NCI-H345 treated with DMSO at 0.1 percent for 48 hours (cell line): ENCODE measurements at regions not wholly inside any gene's neighbourhood (a gene's known extent, or its start where the extent isn't known, plus 50 kb on each side); places are given as distances from the start of the nearest gene placed in this dataset.
A peak's percentile ranks its signal among the peaks of the same experiment; 100 is the strongest.
"Not testable (repeated sequence)": the region's sequence is repeated elsewhere in the genome, so short reads cannot be mapped to it uniquely, and the experiment has no call there.

ENCODE experiments used
- DNase-seq: peaks from one replicate; lab custom pipeline; 2025; ENCODE audit not compliant: unreplicated experiment; lab: John Stamatoyannopoulos, UW

DNA sequence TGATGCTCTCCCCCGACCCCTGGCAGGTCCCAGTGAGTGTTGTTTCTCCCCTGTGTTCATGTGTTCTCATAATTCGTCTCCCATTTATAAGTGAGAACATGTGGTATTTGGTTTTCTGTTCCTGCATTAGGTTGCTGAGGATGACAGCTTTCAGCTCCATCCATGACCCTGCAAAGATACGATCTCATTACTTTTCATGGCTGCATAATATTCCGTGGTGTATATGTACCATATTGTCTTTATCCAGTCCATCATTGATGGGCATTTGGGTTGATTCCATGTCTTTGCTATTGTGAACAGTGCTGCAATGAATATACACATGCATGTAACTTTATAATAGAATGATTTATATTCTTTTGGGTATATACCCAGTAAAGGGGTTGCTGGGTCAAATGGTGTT is 321.5 kb downstream of the EMP1 start:
- not testable (repeated sequence) for DNase-seq

GRCh38 chr12:13509740-13510139 is 313.2 kb downstream of the EMP1 start:
- DNase-seq = no peak

DNA sequence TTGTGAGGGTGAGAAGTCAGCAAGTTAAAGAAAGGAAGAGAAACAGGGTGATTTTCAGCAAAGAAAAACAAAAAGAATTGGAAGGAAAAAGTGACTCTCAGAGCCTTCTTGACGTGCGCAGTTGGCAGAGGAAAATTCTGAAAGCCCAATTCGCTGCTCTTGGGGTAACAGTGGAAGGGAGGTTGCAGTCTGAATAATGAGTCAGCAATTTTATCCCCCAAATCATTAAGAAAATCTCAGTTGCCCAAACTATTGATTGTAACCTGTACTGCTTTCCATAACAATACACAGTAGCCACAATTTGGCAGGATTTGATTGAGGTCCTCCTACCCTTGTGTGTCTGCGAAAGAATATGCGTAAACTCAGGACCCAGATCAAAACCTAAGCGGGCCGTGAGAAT is 309.1 kb downstream of the EMP1 start:
- no peak for DNase-seq

DNA sequence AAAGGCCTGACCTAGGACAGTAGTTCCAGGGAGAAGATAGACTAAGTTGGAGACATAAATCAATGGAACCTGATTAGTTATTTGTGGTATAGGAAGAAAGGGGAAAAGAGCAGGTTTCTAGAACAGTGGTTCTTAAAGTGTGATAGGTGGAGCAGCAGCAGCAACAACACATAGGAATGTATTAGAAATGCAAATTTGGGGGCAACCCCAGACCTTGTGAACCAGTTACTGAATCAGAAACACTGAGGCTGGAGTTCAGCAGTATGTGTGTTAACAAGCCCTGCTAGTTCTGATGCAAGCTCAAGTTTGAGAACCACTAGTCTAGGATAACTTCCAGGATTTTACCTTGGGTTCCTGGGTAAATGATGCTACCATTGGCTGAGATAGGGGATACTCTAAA is 308.7 kb downstream of the EMP1 start:
- DNase-seq = no peak

DNA sequence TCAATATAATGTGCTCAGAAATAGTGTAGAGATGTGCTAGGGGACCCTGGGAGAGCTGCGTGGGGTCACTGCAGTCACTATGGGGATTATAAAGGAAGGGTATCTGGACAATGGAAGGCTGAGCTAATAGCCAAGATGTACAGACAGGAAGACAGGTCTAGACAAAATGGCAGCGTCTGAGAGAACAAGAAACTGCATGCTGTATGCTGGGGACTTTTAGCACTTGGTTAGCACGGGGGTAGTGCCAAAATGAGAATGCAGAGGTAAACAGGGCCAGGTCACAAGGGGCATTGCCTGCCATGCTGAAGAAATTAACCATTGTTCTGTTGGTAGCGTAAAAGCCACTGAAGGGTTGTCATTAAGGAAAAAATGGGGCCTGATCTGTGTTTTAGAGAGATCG is 308.2 kb downstream of the EMP1 start:
- DNase-seq = no peak

GRCh38 chr12:13504074-13504473 is 307.5 kb downstream of the EMP1 start:
- no peak for DNase-seq

GRCh38 chr12:13503094-13503835 is 306.7 kb downstream of the EMP1 start:
- no peak for DNase-seq

GRCh38 chr12:13499008-13499407 is 302.5 kb downstream of the EMP1 start:
- no peak for DNase-seq

DNA sequence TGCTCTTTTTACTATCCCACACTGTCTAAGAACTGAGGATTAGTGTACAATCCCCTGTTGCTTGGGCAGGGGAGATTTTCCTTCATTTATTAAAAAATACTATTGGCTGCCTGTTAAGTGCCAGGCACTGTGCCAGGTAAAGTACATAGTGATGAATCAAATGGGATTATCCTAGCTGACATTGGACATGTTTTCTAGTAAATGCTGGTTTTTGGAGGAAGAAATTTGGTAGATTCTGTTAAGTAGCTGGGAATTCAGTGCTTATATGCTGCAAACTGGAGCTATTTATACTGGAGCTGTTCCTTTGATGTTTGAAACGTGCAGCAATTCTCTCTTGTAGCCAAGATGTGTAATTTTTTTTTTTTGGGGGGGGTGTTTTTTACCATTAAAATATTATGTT is 299.6 kb downstream of the EMP1 start:
- DNase-seq = no peak

GRCh38 chr12:13489246-13489645 is 292.7 kb downstream of the EMP1 start:
- no peak for DNase-seq

GRCh38 chr12:13487326-13487725 is 290.8 kb downstream of the EMP1 start:
- DNase-seq = no peak

GRCh38 chr12:13486794-13487193 is 290.3 kb downstream of the EMP1 start:
- DNase-seq = no peak

GRCh38 chr12:13478650-13479181 is 282.2 kb downstream of the EMP1 start:
- DNase-seq = no peak

DNA sequence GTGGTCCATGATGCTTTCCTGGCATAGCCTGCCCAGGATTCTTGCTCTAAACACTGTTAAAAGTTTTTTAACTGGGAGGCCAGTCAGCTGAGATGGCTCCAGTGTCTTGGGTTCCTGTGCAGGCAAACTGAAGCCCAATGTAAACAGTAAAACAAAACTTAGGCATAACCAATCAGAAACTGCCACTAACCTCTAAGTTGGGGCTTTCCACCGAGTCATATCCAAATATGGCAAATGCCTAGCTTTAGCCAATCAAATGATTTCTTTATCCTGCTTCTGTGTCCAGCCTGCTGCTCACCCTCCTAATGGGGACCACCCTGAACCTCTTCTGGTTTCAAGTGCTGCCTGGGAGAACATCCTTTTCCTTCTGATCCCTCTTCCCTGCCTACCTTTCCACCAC is 277.9 kb downstream of the EMP1 start:
- no peak for DNase-seq

- DNase-seq = no peak
Measured at GRCh38 chr12:13472690-13473089, 276.2 kb downstream of the EMP1 start.

DNA sequence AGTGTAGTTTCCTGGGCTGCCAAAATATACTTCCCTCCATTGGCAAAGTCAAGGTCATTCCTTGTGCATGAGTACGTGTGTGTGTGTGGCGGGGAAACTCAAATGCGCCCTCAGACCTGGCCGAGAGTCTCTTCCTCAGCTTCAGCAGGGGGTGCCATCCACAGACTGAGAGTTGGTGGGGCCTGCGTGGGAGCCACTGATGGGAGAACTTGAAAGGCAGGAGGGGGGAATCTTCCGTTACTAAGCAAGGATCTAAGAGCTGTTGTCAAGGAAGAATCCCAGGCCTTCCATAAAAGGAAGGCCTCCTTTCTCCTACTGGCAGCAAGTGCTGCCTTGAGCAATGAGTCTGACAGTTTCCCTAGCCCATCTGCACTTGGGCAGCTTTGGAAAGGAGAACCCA is 274.9 kb downstream of the EMP1 start:
- no peak for DNase-seq

DNA sequence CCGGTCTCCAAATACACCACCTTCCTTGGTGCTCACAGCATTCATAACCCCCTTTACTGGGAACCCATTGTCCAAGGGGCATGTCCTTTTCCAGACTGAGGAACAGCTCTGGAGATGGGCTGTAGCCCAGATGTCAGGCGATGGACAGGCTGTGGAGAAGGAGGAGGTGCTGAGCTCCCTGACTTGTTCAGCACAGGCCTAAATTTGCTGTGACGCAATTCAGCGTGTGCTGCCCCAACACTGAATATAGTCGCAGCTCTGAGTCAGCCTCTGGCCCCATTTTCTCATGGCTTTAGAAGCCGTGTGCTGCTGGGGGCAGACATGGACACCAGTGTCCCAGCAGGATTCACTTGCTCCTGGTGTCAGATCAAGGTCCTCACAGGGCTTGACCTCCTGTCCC is 269.1 kb downstream of the EMP1 start:
- DNase-seq = no peak

DNA sequence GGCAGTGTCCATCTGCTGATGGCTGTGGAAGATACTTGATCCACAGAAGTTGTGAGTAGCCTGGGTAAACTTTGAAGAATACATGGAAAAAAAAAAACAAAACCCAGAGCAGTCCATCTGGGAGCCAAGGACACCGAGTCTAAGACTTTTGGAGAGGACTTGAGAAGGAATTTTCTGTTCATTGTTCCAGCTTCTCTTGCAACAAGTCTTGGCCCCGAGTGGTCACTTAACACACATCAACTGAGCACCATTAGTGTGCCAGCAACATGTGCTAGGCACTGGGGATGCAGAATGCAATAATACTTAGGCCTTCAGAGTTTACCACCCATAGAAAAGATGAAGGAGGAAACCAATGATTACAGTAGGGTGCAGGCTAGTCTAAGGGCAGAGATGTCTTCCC is 266.7 kb downstream of the EMP1 start:
- no peak for DNase-seq

- DNase-seq = no peak
Measured at GRCh38 chr12:13462450-13462849, 265.9 kb downstream of the EMP1 start.

DNA sequence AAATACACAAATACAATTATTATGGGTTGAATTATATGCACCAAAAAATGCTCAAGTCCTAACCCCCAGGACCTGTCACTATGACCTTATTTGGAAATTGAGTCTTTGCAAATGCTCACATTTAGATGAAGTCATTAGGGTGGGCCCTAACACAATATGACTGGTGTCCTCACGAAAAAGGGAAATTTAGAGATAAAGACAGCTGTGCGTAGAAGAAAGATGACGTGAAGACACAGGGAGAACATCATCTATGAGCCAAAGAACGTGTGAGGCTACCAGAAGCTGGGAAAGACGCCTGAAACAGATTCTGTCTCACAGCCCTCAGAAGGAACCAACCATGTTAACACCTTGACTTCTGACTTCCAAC is 259.2 kb downstream of the EMP1 start:
- no peak for DNase-seq

DNA sequence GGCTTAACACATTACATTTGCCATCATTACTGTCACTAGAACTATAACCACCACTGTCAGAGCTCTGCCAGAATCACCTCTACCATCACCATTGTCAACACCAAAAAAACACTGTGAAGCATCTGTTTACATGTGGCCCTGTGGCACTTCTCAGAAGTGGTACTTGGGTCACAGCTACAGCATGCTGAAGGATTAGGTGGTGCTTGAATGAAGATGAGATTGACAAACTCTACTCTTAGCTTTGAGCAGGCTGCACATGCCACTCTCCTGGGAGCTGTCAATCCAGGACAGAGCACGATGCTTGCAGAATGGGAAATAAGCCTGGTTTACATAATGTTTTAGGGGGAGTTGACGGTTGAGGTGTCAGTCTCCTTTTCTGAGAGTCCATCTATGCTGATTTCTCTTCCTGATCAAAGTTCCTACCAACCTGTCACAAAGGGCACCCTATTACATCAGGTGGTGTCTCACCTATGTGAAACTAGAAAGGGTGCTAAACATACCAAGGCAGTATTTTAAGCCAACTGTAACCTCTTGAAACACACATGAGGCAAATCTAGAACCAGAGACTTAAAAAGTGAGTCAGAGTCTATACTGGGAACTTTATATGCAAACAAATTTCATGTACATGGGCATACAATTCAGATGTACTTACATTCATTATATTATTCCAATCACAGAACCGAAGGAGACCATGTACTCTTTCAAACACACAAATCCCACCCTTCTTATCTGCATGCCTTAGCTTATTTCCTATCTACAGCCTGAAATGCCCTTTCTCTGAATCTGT is 258.7 kb downstream of the EMP1 start:
- peak; percentile 76 for DNase-seq

DNA sequence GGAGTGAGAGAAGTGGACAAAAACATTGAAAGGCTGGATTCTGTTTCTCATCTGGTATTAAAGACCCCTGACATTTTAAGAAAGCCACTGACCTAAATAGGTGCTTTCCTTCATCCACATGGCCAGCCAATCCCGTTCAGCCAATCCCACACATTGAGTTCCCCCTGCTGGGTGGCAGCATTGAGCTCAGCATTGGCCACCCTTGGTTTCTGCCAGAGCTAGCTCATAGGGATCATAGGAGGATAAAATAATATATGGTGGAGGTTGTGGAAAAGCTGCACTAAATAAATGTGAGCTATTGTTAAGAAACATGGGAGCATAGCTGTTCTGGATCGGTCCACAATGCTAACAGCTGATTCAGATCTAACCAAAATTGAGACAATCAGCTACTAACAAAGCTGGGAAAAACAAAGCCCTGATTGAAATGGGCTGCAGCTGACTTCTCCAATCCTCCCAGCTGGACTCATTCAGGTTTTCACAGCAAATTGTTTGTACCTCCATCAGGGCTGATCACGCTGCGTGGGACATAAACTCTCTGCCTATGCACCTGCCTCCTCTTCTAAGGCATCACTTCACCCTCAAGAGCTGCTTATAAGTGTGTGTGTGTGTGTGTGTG is 256.5 kb downstream of the EMP1 start:
- no peak for DNase-seq
